ENCODE measurements at regions not wholly inside any gene's neighbourhood (a gene's known extent, or its start where the extent isn't known, plus 50 kb on each side); places are given as distances from the start of the nearest gene placed in this dataset.

DNA sequence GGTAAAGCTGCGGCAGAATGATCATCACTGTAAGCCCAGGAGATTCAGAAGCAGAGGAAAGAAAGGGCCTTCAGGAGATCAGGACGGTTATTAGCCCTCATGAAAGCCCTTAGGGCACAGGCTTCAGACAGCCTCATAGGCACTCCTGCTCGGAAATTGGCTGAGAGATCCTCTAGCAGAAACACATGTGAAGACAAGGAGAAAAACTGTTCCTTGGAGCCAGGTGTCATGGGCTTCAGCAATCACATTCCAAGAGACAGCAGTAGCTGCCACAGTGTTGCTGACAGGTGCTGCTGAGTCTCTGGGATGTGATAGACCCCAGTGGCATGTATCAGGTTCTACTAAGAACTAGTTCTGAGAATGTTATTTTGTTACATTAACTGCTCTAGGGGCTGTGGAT, 88.8 kb upstream of the DYRK2 start:
- Histone ChIP-seq H3K14ac (ENCODE audit: insufficient read depth, low read length) (no peak overlapping the region), H2BK5ac (ENCODE audit: insufficient read length, low read length) (no peak overlapping the region), H3K23me2 (ENCODE audit: insufficient read length, low read depth, low read length, poor library complexity, severe bottlenecking) (no peaks in the 10 kb centered on the region), H4K8ac (replicated peaks; ENCODE audit: insufficient read length, low read depth, low read length) (no peak overlapping the region), H2BK12ac (ENCODE audit: insufficient read length, low read depth, low read length) (no peak overlapping the region), H3T11ph (ENCODE audit: low read length) (no peak overlapping the region), H3K23ac (ENCODE audit: insufficient read length, low read depth, low read length) (no peak overlapping the region), H4K91ac (ENCODE audit: insufficient read length, low read depth, low read length) (no peak overlapping the region), H3K56ac (ENCODE audit: insufficient read length, low read depth, low read length) (no peak overlapping the region), H3K79me2 (ENCODE audit: insufficient read depth, low read length) (no peaks in the 10 kb centered on the region), H3K27ac (ENCODE audit: insufficient read length, low read depth, low read length) (no peak overlapping the region), H3K18ac (ENCODE audit: insufficient read length, low read depth, low read length) (no peak overlapping the region), H3K79me1 (ENCODE audit: insufficient read depth, low read depth, low read length, poor library complexity, severe bottlenecking) (no peaks in the 10 kb centered on the region), H2BK15ac (ENCODE audit: low read depth, low read length) (no peak overlapping the region), H3K9me3 (ENCODE audit: control insufficient read depth, low read depth, low read length) (no peaks in the 10 kb centered on the region), H3K4me1 (ENCODE audit: insufficient read depth, low read length) (no peaks in the 10 kb centered on the region), H3K4me2 (ENCODE audit: insufficient read depth, insufficient read length, low read length) (no peak overlapping the region), H2AK5ac (ENCODE audit: insufficient read length, low read length) (no peak overlapping the region), H3K4ac (ENCODE audit: low read depth, low read length) (no peak overlapping the region), H4K5ac (ENCODE audit: insufficient read length, low read depth, low read length) (no peak overlapping the region), H2BK20ac (ENCODE audit: low read depth, low read length, poor library complexity, severe bottlenecking) (peak overlapping the region; percentile 45), H2BK120ac (ENCODE audit: low read depth, low read length, poor library complexity, severe bottlenecking) (no peak overlapping the region), H4K20me1 (ENCODE audit: control insufficient read depth, insufficient read depth, insufficient read length) (no peaks in the 10 kb centered on the region), H3K27me3 (ENCODE audit: insufficient read depth, low read length) (no peaks in the 10 kb centered on the region), H2AFZ (ENCODE audit: low read length) (no peak overlapping the region), H3K9ac (ENCODE audit: extremely low read depth, insufficient read length, low read length) (no peak overlapping the region)
- WGBS (ENCODE audit: extremely low coverage, insufficient read length, low lambda C conversion rate): no CpG with 5 or more reads among the region's 3 CpGs
- Mint-ChIP-seq H3K36me3 (ENCODE audit: insufficient read depth in 1 of 3, low read depth in 3 of 3) (peaks cover 1 to 10% (median 3%) of the 10 kb centered on the region in 3 experiments; a peak in 6 of 7 replicates), H3K27me3 (ENCODE audit: low read depth) (no peaks in the 10 kb centered on the region), H3K9me3 (peaks cover 20 to 22% of the 10 kb centered on the region in 2 experiments), H3K27ac (no peak overlapping the region; a peak in 1 of 7 replicates), H3K4me1 (peaks cover 7 to 10% of the 10 kb centered on the region in 2 experiments), H3K4me3 (no peak overlapping the region)
- no peak for DNase-seq
- TF ChIP-seq, protein P1, sequence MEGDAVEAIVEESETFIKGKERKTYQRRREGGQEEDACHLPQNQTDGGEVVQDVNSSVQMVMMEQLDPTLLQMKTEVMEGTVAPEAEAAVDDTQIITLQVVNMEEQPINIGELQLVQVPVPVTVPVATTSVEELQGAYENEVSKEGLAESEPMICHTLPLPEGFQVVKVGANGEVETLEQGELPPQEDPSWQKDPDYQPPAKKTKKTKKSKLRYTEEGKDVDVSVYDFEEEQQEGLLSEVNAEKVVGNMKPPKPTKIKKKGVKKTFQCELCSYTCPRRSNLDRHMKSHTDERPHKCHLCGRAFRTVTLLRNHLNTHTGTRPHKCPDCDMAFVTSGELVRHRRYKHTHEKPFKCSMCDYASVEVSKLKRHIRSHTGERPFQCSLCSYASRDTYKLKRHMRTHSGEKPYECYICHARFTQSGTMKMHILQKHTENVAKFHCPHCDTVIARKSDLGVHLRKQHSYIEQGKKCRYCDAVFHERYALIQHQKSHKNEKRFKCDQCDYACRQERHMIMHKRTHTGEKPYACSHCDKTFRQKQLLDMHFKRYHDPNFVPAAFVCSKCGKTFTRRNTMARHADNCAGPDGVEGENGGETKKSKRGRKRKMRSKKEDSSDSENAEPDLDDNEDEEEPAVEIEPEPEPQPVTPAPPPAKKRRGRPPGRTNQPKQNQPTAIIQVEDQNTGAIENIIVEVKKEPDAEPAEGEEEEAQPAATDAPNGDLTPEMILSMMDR (conservative IDR thresholded peaks at IDR 0.05): no peak
